Ishikawa (cell line): ENCODE measurements at regions not wholly inside any gene's neighbourhood (a gene's known extent, or its start where the extent isn't known, plus 50 kb on each side); places are given as distances from the start of the nearest gene placed in this dataset.

ENCODE experiments used
- CEBPB ChIP-seq: IDR thresholded peaks from 2 replicates; pipeline ENCODE4 v1.6.1; 2012
- CREB1 ChIP-seq: IDR thresholded peaks from 2 replicates; pipeline ENCODE4 v1.6.1; 2012; ENCODE audit warnings: low read depth
- EGR1 ChIP-seq: IDR thresholded peaks from 2 replicates; pipeline ENCODE4 v1.6.1; 2012
- EP300 ChIP-seq: IDR thresholded peaks from 2 replicates; pipeline ENCODE4 v1.6.1; 2012; ENCODE audit warnings: borderline replicate concordance
- FOXM1 ChIP-seq: IDR thresholded peaks from 2 replicates; pipeline ENCODE4 v1.6.1; 2012; ENCODE audit warnings: low read depth, borderline replicate concordance
- NFIC ChIP-seq: IDR thresholded peaks from 2 replicates; pipeline ENCODE4 v1.6.1; 2012
- RAD21 ChIP-seq: IDR thresholded peaks from 2 replicates; pipeline ENCODE4 v1.6.1; 2012; ENCODE audit warnings: low read depth
- TAF1 ChIP-seq: IDR thresholded peaks from 2 replicates; pipeline ENCODE4 v1.6.1; 2012; ENCODE audit warnings: low read depth, mild to moderate bottlenecking
- TCF12 ChIP-seq: IDR thresholded peaks from 2 replicates; pipeline ENCODE4 v1.6.1; 2012; ENCODE audit warnings: low read depth
- TEAD4 ChIP-seq: IDR thresholded peaks from 2 replicates; pipeline ENCODE4 v1.6.1; 2012
- YY1 ChIP-seq: IDR thresholded peaks from 2 replicates; pipeline ENCODE4 v1.6.1; 2012; ENCODE audit warnings: low read depth
- ZBTB7A ChIP-seq: IDR thresholded peaks from 2 replicates; pipeline ENCODE4 v1.6.1; 2012; ENCODE audit warnings: low read depth
- TF ChIP-seq, protein P1 (sequence below): IDR thresholded peaks from 2 replicates; pipeline ENCODE4 v1.6.1; 2012
- TF ChIP-seq, protein P2 (sequence below): IDR thresholded peaks from 2 replicates; pipeline ENCODE4 v1.6.1; 2012
- TF ChIP-seq, protein P3 (sequence below): IDR thresholded peaks from 2 replicates; pipeline ENCODE4 v1.6.1; 2012; ENCODE audit warnings: low read depth, mild to moderate bottlenecking

DNA sequence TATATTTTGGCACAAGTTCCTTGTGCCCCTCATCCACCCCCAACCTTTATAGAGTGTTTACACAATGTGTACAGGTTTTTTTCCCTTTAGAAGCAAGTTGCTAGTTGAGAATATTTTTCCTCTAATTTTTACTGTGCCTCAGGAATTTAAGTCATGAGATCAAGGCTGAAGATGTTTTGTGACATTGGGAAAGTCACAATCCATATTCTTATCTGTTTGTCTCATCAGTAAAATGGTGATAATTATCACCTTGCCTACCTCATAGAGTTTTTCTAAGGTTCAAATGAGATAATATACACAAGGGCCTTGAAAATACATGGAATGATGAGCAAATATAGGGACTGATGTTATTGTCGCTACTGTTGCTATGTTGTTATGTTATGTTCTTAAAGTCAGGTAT is 109.6 kb upstream of the DIAPH2 start:
- no peak for TF ChIP-seq RAD21
- TF ChIP-seq CREB1: no peak
- TF ChIP-seq ZBTB7A: no peak
- no peak for TF ChIP-seq NFIC
- TF ChIP-seq TCF12: no peak
- TF ChIP-seq CEBPB: no peak
- no peak for TF ChIP-seq TAF1
- no peak for TF ChIP-seq YY1

DNA sequence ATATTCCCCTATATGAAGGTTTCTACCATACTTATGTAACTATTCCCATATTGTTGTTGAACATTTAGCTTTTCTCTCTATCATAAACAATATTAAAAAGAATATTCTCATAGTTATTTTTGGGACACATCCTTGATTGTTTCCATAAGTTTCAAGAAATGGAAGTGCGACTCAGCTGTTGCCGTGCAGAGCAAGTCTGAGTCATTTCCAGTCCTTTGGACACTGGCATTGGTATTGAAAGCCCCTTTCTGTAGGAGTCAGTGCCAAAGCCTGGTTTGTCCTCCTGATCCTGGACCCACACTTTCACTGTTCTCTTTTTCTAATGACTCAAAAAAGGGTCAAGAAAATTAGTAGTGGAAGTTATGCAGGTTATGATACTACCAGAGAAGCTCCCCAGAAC is 108.3 kb upstream of the DIAPH2 start:
- TF ChIP-seq ZBTB7A (no peak), CREB1 (no peak), RAD21 (no peak), EGR1 (no peak), FOXM1 (no peak), TAF1 (no peak), NFIC (no peak), EP300 (no peak), CEBPB (no peak), YY1 (no peak)
- TF ChIP-seq, protein P1, sequence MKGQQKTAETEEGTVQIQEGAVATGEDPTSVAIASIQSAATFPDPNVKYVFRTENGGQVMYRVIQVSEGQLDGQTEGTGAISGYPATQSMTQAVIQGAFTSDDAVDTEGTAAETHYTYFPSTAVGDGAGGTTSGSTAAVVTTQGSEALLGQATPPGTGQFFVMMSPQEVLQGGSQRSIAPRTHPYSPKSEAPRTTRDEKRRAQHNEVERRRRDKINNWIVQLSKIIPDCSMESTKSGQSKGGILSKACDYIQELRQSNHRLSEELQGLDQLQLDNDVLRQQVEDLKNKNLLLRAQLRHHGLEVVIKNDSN: no peak
- TF ChIP-seq, protein P2, sequence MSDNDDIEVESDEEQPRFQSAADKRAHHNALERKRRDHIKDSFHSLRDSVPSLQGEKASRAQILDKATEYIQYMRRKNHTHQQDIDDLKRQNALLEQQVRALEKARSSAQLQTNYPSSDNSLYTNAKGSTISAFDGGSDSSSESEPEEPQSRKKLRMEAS: no peak

DNA sequence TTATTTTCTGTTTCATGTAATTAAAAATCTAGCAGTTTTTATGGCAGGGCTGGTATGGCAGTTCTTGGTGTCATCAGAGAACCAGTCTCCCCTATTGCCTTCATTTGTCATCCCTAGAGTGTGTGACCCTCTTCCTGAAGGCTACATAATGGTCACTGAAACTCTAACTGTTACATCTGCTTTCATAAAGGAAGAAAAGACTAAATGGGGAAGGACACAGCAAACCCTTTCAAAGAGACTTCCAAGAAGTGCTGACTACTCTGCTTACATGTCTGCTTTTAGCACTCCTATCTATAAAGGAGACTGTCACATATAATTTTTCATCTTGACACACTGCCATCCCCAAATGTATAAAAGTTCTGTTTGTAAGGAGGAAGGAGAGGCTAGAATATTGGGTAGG is 105.9 kb upstream of the DIAPH2 start:
- no peak for TF ChIP-seq YY1
- TF ChIP-seq EGR1: no peak
- TF ChIP-seq ZBTB7A: no peak
- TF ChIP-seq EP300: no peak
- TF ChIP-seq TAF1: no peak
- no peak for TF ChIP-seq FOXM1
- TF ChIP-seq CEBPB: no peak

DNA sequence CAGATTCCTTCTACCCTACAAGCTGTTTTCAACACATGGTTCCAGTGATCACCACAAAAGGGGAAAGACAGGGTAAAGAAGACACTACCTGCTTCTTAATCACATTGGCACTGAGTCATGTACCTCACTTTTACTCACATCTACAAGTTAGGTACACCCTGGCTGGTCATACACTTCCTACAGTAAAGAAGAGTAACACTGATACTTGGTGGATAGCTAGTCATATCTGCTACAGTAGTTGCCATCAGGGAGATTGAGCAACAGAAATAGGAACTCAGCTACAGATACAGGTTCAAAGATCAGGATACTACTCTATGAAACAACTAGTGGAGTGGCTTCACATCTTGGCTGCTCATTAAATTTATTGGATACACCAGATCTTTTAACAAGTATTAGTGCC is 105.4 kb upstream of the DIAPH2 start:
- TF ChIP-seq EGR1 (no peak), EP300 (no peak), TEAD4 (no peak)
- TF ChIP-seq, protein P1: no peak

DNA sequence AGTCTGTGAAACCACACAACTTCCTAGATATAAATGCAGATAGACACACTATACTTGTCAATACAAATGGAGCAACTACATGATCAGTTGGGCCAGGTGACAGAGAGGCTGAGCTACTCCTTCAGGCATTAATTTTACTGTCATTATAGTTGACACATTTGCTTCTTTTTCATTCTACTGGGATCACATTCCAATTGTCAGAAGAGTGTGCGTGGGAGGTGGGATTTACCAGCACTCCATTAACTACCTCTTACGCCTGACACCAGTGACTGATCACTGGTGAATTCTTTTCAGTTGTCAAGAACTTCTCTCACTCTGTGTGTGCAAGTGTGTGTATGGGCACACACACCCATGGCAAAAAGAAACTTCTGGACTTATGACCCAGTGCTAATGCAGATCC is 94.2 kb upstream of the DIAPH2 start:
- TF ChIP-seq, protein P3, sequence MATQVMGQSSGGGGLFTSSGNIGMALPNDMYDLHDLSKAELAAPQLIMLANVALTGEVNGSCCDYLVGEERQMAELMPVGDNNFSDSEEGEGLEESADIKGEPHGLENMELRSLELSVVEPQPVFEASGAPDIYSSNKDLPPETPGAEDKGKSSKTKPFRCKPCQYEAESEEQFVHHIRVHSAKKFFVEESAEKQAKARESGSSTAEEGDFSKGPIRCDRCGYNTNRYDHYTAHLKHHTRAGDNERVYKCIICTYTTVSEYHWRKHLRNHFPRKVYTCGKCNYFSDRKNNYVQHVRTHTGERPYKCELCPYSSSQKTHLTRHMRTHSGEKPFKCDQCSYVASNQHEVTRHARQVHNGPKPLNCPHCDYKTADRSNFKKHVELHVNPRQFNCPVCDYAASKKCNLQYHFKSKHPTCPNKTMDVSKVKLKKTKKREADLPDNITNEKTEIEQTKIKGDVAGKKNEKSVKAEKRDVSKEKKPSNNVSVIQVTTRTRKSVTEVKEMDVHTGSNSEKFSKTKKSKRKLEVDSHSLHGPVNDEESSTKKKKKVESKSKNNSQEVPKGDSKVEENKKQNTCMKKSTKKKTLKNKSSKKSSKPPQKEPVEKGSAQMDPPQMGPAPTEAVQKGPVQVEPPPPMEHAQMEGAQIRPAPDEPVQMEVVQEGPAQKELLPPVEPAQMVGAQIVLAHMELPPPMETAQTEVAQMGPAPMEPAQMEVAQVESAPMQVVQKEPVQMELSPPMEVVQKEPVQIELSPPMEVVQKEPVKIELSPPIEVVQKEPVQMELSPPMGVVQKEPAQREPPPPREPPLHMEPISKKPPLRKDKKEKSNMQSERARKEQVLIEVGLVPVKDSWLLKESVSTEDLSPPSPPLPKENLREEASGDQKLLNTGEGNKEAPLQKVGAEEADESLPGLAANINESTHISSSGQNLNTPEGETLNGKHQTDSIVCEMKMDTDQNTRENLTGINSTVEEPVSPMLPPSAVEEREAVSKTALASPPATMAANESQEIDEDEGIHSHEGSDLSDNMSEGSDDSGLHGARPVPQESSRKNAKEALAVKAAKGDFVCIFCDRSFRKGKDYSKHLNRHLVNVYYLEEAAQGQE: no peak
- TF ChIP-seq, protein P2: no peak
- TF ChIP-seq CEBPB: no peak
- no peak for TF ChIP-seq TAF1
- TF ChIP-seq, protein P1: no peak
- no peak for TF ChIP-seq RAD21
- TF ChIP-seq FOXM1: no peak
- no peak for TF ChIP-seq ZBTB7A

DNA sequence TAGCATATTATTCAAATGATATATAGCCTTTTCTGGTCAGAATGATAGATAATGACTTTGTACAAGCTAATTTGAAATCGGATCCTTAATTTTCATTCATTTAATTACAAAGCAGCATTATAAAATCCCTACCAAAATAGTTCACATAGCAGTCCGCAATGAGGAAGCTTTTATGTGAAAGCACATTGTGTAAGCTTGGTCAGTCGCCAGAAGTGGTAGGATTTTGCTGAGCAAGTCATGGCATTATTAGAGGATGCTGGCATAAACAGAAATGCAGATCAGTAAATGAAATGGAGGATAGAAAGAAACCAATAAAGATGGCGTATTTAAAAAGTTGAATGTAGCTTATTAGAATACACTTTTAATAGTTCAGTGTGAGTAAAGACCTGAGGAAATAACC is 93.2 kb upstream of the DIAPH2 start:
- TF ChIP-seq CREB1 (no peak), FOXM1 (no peak), NFIC (no peak), TAF1 (no peak), CEBPB (no peak), EGR1 (no peak), TCF12 (no peak), RAD21 (no peak), ZBTB7A (no peak), TEAD4 (no peak)
- TF ChIP-seq, protein P2: no peak
- TF ChIP-seq, protein P1: no peak

DNA sequence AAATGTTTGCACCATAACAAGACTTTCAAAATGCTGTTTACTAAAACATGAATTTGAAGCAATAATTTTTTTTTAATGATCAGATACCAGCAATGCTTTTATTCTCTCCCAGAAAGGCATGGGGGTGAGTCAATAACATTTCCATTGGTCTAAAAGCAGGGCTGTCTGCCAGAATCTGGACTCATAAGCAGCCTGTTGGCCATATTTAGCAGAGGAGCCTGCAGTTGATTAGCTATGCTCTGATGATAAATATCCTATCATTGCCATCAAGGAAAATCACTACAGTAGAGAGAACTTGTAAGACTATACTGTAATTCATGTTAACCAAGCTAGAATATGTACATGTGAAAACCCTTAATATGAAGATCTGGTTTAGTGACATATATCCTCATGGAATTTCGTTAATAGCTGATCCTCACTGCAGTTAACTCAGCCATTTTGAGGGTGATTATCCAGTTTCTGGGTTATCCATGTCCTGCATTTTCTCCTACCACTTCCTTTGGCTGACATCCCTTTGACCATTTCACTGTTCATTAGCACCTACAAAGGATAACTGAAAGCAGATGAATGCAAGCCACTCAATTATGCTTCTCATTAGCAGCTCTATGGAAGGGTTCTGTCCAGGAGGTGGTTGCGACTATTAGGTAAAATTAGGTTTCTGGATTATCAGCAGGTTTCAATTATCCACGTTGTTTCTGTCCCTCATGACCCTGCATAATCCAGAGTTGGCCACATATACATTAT is 72.9 kb upstream of the DIAPH2 start:
- TF ChIP-seq YY1: no peak
- TF ChIP-seq CEBPB: no peak
- no peak for TF ChIP-seq ZBTB7A
- no peak for TF ChIP-seq TCF12
- no peak for TF ChIP-seq NFIC
- TF ChIP-seq RAD21: no peak
- no peak for TF ChIP-seq EP300
- no peak for TF ChIP-seq EGR1
- TF ChIP-seq, protein P1: no peak
- no peak for TF ChIP-seq TAF1
